ENCODE measurements at regions not wholly inside any gene's neighbourhood (a gene's known extent, or its start where the extent isn't known, plus 50 kb on each side); places are given as distances from the start of the nearest gene placed in this dataset.

DNA sequence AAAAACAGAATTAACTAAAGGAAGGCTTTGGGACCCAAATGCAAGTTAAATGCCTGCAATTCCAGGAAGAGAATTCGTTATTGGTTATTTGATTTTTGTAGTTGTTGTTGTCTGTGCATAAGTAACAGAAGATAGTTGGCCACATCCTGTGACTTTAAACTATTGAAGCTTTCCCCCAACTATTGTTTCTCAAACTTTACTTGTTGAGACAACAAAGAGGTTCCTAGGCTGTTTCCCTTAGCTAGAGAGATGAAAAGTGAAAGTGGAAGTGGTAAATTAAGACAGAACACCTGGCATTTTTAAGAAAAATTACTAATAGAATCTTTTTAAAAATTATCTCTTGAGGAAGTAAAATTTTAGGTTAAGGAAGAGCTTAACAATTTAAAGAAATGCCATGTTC, 525.2 kb downstream of the PKHD1 start:
- ATAC-seq (ENCODE audit: poor library complexity) (no peak), DNase-seq (no peak)
- Mint-ChIP-seq H3K27ac (no peak overlapping the region), H3K4me3 (no peak overlapping the region), H3K27me3 (no peaks in the 10 kb centered on the region), H3K4me1 (ENCODE audit: low read depth) (no peaks in the 10 kb centered on the region), H3K9me3 (peaks cover 3% of the 10 kb centered on the region), H3K36me3 (ENCODE audit: low read depth) (no peaks in the 10 kb centered on the region)
- Histone ChIP-seq H3K27me3 (ENCODE audit: control insufficient read depth in 1 of 2, insufficient read depth in 2 of 2, low read length in 2 of 2) (no peaks in the 10 kb centered on the region), H3K9me3 (ENCODE audit: control insufficient read depth in 1 of 2, insufficient read depth in 1 of 2, low read length in 2 of 2) (no peaks in the 10 kb centered on the region), H3K36me3 (ENCODE audit: insufficient read depth, low read length) (no peaks in the 10 kb centered on the region), H3K27ac (ENCODE audit: low read depth in 1 of 2, low read length in 2 of 2) (no peak overlapping the region), H3K4me3 (ENCODE audit: low read length) (no peak overlapping the region), H3K4me1 (ENCODE audit: insufficient read depth, low read length) (no peaks in the 10 kb centered on the region)
- POLR2A ChIA-PET = no interaction called here
- CTCF ChIA-PET = no interaction called here
- intact Hi-C loops (cut with DNase I, micrococcal nuclease) = no loop called here
- TF ChIP-seq, protein P1, sequence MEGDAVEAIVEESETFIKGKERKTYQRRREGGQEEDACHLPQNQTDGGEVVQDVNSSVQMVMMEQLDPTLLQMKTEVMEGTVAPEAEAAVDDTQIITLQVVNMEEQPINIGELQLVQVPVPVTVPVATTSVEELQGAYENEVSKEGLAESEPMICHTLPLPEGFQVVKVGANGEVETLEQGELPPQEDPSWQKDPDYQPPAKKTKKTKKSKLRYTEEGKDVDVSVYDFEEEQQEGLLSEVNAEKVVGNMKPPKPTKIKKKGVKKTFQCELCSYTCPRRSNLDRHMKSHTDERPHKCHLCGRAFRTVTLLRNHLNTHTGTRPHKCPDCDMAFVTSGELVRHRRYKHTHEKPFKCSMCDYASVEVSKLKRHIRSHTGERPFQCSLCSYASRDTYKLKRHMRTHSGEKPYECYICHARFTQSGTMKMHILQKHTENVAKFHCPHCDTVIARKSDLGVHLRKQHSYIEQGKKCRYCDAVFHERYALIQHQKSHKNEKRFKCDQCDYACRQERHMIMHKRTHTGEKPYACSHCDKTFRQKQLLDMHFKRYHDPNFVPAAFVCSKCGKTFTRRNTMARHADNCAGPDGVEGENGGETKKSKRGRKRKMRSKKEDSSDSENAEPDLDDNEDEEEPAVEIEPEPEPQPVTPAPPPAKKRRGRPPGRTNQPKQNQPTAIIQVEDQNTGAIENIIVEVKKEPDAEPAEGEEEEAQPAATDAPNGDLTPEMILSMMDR (IDR thresholded peaks at IDR 0.05) = no peak

Measured in CD4-positive, alpha-beta T cell (primary cell).